Kidney capillary endothelial cell (primary cell): ENCODE measurements at regions not wholly inside any gene's neighbourhood (a gene's known extent, or its start where the extent isn't known, plus 50 kb on each side); places are given as distances from the start of the nearest gene placed in this dataset.

Source experiments
- DNase-seq: peaks from one replicate; pipeline ENCODE4 v3.0.0-alpha.2; 2018; ENCODE audit warnings: low spot score

GRCh38 chr5:10073441-10074104 is 176.1 kb downstream of the ATPSCKMT start:
- no peak for DNase-seq

- no peak for DNase-seq
These were observed 179.9 kb downstream of the ATPSCKMT start for GRCh38 chr5:10069637-10070313.

- DNase-seq = no peak
These were observed 184.2 kb downstream of the ATPSCKMT start for GRCh38 chr5:10065428-10066000.

DNA sequence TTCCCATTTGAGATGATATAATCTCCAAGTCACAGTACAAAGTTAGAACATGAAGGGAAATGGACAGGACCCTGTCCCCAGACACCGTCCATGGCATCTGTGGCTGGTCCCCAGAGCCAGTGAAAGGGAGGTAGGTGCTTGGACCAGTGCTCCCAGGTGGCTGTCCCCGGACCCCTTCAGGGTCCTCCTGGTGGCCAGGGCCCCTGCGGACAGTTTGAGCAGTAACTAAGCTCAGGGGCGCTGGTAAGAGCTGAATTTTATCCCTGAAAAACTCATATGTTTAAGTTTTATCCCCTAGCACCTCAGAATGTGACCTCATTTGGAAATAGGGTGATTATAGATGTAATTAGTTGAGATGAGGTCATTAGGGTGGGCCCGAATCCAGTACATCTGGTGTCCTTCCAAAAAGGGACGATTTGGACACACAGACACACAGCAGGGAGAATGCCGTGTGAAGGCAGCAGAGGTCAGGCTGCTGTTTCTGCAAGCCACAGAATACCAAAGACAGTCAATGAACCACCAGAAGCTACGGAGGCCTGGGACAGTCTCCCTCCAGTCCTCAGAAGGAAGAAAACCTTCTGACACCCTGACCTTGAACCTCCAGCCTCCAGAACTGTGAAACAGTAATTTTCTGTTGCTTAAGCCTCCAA is 185.0 kb downstream of the ATPSCKMT start:
- no peak for DNase-seq

DNA sequence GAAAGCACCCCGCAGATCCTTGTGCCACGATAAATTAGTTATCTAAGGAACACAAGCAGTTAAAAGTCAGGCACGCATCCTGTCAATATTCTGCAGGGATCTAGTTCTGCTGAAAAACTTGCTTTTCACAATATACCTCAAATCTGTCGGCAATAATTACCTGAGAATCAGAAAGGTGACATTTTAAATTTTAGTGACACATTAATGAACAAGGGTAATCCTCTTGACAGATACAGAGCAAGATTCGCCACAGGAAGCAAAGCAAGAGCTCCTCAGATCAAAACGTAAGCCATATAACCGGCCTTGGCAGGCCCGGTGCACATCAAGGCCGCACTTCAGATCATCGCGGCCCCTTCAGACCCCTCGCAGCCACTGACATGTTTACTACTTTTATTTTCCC is 185.7 kb downstream of the ATPSCKMT start:
- DNase-seq = no peak

DNA sequence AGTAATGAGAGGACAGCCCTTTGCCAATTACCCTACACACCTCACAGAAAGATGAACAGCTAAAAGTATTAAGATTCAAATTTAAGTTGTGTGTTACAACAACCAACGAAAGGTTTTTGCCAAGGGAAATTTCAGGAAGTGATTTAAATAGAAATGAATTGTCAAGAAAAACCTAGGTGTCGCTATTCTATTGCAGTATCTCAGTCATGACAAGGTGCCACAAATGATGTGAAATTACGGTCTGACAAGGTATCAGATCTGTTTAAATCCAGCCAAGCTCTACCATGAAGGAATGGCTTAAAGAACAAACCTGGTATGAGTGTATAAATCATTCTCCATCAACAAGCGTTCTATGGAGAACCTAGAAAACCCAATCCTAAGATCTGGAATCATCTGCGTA is 189.7 kb downstream of the ATPSCKMT start:
- DNase-seq = no peak

GRCh38 chr5:10059556-10059955 is 190.1 kb downstream of the ATPSCKMT start:
- no peak for DNase-seq

- no peak for DNase-seq
These were observed 192.3 kb downstream of the ATPSCKMT start for GRCh38 chr5:10057356-10057755.

DNA sequence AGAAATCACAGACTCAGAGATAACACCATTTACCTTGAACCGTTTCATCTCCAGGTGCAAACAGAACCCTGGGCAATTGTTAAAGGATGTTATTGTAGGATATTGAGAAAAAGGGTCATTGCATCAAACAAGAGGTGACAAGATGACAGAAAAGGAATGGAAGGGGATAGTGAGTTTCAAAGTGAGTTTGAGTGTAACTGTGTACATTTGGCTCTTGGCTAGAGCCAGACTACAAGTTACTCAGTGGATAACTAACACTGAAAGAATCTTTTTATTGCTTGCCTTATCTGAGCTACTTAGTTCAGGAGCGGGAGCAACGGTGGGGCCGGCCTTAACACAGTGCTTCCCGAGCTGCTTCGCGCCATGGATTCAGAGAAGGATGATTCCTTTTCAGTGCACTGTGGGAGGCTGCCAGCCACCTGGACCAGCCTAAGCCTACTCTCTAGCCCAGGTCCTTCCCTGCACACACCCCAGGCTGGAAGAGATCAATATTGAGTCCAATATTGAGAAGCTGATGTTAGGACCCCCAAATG is 193.4 kb downstream of the ATPSCKMT start:
- no peak for DNase-seq

- no peak for DNase-seq
These were observed 199.7 kb downstream of the ATPSCKMT start for GRCh38 chr5:10049858-10050455.

GRCh38 chr5:10046676-10047075 is 203.0 kb downstream of the ATPSCKMT start:
- DNase-seq = no peak

GRCh38 chr5:10045376-10045775 is 204.3 kb downstream of the ATPSCKMT start:
- no peak for DNase-seq

- DNase-seq = no peak
These were observed 213.4 kb downstream of the ATPSCKMT start for GRCh38 chr5:10036136-10036815.

GRCh38 chr5:10034001-10034400 is 215.7 kb downstream of the ATPSCKMT start:
- DNase-seq = no peak

GRCh38 chr5:10031817-10032216 is 217.9 kb downstream of the ATPSCKMT start:
- DNase-seq = no peak

- no peak for DNase-seq
These were observed 219.4 kb downstream of the ATPSCKMT start for GRCh38 chr5:10030219-10030831.

- DNase-seq = no peak
These were observed 226.2 kb downstream of the ATPSCKMT start for GRCh38 chr5:10023494-10023893.

- no peak for DNase-seq
These were observed 228.4 kb downstream of the ATPSCKMT start for GRCh38 chr5:10021248-10021647.

DNA sequence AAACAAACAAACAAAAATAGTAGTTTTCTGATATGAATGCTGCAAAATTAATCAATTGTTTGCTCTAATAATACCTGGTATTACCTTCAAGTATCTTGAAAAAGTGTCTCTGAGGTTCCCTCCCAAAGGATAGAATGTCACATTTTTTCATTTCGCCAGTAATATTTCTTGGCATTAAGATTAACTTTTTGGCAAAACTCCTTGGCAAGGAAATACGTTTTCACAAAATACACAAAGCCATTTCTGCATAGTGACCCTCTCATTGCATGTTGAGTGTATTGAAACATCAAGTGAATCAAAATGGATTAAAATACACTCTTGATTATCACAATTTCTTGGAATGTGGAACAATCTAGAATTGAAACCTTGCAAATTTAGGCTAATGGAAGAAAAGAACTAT is 230.5 kb downstream of the ATPSCKMT start:
- no peak for DNase-seq

DNA sequence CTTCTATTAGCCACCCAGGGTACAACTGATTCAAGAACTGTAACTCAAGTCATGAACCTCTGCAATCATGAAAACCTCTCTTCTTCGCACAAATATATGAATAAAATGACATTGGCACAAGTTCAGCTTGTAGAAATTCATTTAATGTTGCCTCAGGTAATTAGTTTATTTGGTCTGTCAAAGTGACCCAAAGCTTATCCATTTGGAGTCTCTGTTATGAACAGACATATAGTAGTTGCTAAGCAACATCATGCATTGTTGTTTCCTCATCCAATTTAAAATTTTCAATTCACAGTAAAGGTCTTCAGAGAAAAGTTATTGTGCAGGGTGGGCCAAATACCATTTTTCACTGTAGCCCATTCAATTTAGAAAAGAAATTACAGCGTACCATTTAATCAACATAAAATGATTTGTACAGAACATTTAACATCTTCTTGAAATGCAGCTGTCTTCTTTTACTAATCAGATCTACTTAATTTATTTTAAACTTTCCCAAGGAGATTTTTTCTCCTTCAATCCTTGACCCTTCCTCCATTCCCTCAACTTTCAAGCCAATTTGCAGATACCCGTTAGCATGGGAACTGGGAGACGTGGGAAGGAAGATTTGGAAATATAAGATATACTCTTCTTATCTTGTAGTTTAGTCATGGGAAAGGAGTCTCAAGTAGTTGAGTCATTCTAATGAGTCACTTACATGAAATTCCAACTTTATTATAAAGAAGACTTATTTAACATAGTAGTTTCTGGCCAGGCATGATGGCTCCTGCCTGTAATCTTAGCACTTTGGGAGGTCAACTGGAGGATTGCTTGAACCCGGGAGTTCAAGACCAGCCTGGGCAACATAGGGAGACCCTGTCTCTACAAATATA is 231.3 kb downstream of the ATPSCKMT start:
- peak; percentile 10 for DNase-seq
